SH-SY5Y (cell line): ENCODE measurements at regions not wholly inside any gene's neighbourhood (a gene's known extent, or its start where the extent isn't known, plus 50 kb on each side); places are given as distances from the start of the nearest gene placed in this dataset.

Experiments
- GATA2 ChIP-seq: IDR thresholded peaks from 2 replicates; pipeline ENCODE4 v1.6.1; 2011; ENCODE audit warnings: mild to moderate bottlenecking, low read depth, low read length
- GATA3 ChIP-seq: IDR thresholded peaks from 2 replicates; pipeline ENCODE4 v1.6.1; 2011; ENCODE audit warnings: low read depth, mild to moderate bottlenecking, low read length, moderate library complexity

DNA sequence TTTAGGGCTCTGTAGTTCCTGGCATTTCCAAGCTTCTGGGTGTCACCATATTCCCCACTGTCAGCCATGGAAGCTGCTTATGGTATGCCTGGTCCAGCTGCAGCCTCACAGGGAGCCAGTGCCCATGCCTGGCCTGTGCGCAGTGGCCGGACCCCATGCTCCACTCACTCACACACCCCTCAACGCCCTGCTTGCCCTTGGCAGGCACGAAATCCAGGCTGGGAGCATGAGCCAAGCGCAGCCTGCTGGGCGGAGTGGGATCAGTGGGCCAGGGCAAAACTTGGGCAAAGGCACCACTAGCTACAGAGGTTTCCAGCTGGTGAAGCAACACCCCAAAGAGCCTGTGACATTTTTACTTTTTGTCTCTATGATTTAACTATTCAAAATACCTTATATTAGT lies 520.4 kb downstream of the RWDD3 start:
- TF ChIP-seq GATA2 (no peak), GATA3 (no peak)
